HG03571 (cell line): ENCODE measurements at regions not wholly inside any gene's neighbourhood (a gene's known extent, or its start where the extent isn't known, plus 50 kb on each side); places are given as distances from the start of the nearest gene placed in this dataset.
"Not testable (repeated sequence)": the region's sequence is repeated elsewhere in the genome, so short reads cannot be mapped to it uniquely, and the experiment has no call there.

Source experiments
- ATAC-seq: cut with Tn5 transposase; IDR thresholded peaks from one replicate; pipeline ENCODE4 v1.9.1; 2021; ENCODE audit not compliant: unreplicated experiment

DNA sequence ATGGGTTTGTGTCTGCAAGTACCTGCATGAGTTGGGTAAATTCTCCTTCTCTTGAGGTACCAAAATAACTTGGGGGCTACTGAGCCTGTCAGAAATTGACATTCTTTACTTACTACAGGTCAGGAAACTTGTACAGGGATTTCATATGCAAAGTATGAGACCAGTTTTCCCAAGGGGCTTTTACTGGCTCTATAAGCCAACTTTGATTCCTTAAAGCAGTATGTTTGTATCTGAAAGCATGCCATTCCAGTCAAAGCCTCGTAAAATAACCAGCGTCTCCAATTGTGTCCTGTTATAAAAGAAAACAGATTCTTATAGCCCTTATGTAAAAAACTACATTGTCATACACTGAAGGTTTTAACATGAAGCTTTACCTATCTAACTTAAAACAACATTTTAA, 90.2 kb downstream of the ZNF467 start:
- ATAC-seq: no peak

DNA sequence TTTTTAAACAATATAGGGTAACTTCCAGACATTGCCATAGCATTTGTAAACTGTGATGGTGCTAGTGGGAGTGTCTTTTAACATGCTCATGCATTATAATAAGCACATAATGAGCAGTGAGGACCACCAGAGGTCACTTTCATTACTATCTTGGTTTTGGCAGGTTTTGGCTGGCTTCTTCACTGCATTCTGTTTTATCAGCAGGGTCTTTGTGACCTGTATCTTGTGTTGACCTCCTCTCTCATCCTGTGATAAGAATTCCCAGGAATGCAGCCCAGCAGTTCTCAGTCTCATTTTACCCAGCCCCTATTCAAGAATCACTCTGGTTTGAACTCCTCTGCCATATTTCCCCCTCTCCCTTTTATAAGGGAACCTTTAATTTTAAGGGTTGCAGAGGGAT, 91.3 kb downstream of the ZNF467 start:
- ATAC-seq: no peak

DNA sequence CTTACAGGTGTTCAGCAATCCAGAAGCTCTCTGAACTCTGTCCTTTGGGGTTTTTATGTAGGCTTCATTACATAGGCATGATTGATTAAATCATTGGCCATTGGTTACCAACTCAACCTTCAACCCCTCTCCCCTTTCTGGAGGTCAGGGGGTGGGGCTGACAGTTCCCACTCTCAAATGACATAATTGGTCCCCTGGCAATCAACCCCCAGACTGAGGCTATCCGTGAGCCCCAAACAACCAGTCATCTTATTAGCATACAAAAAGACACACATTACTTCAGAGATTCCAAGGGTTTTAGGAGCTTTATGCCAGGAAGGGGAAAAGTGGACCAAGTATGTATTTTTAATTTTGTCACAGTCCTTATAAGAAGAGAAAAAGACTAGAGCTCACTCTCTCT, 92.1 kb downstream of the ZNF467 start:
- ATAC-seq: no peak

DNA sequence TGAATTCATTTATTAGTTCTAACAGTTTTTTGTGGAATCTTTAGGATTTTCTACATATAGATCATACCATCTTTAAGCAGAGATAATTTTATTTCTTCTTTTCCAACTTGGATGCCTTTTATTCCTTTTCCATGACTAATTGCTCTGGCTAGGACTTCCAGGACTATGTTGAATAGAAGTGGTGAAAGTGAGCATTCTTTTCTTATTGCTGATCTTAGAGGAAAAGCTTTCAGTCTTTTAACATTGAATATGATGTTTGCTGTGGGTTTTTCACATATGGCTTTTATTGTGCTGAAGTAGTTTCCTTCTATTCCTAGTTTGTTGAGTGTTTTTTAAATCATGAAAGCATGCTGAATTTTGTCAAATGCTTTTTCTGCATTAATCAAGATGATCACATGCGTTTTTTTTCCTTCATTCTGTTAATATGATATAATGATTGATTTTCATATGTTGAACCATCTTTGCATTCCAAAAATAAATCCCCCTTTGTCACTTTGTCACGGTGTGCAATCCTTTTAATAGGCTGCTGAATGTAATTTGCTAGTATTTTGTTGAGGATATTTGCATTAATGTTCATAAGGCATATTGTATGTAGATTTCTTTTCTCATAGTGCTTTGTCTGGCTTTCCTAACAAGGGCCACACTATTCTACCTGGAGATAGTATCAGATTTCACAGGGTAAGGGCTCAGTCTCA, 92.9 kb downstream of the ZNF467 start:
- ATAC-seq: no peak

DNA sequence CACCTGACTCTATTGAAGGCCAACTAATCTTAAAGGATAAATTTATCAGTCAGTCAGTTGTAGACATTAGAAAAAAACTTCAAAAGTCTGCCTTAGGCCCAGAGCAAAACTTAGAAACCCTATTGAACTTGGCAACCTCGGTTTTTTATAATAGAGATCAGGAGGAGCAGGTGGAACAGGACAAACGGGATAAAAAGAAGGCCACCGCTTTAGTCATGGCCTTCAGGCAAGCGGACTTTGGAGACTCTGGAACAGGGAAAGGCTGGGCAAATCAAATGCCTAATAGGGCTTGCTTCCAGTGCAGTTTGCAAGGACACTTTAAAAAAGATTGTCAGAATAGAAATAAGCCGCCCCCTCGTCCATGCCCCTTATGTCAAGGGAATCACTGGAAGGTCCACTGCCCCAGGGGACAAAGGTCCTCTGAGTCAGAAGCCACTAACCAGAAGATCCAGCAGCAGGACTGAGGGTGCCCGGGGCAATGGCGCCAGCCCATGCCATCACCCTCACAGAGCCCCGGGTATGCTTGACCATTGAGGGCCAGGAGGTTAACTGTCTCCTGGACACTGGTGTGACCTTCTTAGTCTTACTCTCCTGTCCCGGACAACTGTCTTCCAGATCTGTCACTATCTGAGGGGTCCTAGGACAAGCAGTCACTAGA, 98.5 kb downstream of the ZNF467 start:
- ATAC-seq: not testable (repeated sequence)

DNA sequence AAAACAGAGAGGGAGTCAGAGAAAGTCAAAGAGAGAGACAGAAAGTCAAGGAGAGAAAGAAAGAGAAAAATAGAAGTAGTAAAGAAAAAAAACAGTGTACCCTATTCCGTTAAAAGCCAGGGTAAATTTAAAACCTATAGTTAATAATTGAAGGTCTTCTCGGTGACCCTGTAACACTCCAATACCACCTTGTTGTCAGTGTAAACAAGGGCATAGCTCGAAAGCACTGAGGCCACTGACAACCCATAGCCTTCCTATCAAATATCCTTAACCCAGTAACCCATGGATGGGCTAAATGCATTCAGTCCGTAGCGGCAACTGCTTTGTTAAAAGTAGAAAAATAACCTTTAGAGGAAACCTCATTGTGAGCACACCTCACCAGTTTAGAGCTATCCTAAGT, 100.4 kb downstream of the ZNF467 start:
- no peak for ATAC-seq

DNA sequence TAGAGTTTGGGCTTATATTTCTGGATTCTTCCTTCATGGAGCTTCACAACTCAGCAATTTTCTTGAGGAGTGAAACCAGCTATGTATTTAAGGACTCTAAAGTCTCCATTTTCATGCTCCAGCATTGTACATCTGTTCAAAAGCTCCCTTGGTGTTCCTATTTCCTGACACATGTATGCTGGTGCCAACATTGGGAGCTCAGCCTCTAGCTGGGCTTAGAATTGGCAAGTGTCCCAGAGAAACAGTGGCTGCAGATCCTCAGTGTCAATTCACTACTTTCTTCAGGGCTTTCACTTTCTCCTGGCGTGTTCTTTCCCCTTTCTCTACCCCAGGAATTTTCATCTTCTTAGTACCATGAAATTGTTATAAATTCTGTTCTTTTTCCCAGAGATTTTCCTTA, 103.1 kb downstream of the ZNF467 start:
- no peak for ATAC-seq

DNA sequence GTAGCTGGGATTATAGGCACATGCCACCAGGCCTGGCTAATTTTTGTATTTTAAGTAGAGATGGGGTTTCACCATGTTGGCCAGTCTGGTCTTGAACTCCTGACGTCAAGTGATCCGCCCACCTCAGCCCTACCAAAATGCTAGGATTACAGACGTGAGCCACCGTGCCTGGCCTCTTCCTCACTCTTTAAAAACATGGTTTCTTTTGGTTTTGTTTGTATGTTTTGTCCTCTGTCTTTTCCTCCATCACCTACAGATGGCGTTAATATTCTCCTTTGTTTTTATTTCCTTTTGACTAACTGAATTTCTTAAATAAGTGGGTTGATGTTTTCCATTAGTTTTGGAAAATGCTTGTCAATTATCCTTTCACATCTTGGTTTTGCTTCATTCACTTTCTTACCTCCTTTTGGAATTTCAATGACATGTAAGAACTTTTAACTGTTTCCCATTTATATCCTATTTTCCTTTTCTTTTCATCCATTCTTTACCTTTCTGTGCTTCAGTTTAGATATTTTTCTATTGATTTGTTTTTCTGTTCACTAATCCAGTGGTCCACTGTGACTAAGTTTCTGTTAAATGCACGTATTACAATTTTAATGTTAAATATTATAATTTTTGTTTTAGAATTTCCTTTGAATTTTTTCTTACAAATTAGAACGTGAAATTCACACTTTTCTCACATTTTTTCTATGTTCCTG, 104.1 kb downstream of the ZNF467 start:
- ATAC-seq: no peak

DNA sequence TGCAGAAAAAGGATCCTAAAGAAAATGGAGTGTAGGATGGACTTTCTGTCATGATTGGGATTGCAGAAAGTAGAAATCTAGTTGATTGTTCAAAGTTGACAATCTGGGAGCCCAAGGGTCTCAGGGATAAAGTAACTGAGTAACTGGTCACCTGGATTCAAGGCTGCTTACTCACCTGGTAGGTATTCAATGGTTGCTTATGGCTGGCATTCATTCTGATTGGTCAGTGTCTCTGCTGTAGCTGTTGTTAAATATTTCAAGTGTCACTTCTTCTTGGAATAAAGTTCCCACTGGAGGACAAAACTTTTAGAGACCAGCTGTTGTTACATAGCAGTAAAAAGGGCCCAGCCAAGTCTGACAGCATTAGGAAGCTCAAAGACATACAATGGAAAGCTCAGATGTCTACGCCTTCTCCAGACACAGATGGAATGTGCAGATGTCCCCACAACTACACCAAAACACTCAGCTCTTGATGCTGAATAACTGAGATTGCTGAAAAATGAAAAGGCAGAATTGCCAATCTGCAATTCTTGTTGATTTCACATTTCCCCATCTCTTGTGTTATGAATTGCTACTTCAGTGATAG, 106.9 kb downstream of the ZNF467 start:
- ATAC-seq: no peak

DNA sequence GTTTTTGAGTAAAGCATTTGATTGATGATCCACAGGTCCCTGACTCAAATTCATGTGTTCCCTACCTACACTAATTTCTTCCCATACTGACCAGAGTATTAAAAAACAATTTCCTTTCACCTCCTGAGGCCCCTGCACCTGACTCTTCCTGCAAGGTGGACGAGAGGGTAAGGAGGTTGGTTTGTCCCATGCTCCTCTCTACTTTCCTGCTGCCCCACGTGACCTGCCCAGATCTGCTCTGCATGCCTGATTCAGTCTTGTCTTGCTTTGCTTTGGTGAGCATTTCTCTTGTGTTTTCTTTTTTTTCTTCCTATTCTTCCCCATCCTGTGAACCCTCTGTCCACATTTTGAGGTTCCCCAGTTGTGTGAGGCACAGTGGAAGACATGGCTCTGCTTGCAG, 107.8 kb downstream of the ZNF467 start:
- ATAC-seq: not testable (repeated sequence)

DNA sequence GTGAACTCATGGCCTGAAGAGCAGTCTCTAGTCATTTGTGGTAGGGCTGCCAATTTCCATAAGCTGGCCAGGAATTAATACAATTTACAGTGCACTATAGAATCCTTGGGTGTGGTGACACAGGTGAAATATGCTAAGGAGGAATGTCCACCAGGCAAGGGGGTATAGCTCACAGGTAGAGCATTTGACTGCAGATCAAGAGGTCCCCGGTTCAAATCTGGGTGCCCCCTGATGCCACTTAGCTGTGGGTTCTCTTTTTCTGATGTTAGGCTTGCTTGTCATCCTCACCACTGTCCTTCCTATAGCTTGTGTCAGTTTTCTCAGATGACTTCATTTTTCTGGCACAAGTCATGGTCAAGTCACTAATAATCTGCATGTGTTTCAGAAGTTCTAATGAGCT, 108.7 kb downstream of the ZNF467 start:
- ATAC-seq: no peak

DNA sequence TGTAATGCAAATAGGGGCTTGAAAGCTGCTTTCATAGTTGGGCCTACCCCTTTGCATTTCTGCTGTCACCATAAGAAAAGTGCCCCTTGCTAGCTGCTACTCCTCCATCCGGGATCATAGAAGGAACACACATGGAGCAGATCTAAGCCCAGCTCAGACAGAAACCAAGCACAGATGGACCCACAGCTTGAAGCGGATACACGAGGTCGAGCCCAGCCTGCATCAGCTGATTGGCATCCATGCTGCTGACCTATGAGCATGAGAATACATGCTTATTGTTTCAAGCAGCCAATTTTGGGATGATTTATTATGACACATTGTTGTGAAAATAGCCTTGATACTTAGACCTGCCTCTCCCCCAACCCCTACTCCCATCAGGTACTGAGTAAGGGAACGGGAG, 109.2 kb downstream of the ZNF467 start:
- ATAC-seq: no peak

DNA sequence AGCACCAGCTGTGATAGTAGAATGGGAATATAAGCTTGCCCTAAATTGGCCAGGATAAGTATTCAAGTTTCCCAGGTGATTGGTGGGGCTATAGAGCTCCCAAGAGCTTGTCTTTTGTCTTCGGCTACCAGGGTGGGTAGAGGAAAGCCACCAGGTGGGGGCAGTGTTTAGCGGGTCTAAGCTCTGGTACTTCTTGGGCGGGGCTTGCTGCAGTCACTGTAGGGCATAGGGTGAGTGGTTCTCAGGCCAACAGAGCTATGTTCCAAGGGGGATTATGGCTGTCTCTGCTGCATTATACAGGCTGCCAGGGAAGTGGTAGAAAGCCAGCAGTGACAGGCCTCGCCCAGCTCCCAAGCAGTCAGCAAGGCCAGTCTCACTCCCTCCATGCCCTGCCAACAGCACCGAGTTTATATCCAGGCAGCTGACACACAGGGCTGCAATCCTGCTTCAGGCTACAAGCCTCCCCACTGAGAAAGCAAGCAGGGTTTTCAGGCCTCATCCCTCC, 110.7 kb downstream of the ZNF467 start:
- peak; percentile 89 for ATAC-seq

DNA sequence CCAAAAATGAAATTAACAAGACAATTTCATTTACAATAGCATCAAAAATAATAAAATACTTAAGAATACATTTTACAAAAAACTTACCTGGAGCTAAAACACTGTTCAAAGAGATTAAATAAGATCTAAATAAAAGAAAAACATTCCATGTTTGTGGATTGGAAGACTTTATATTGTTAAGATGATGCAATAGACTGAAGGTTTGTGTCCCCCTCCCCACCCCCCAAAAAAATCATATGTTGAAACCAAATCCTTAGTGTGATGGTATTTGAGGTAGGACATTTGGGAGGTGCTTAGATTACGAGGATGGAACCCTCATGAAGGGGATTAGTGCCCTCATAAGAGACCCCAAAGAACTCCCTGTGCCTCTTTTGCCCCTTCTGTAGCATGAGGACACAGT, 117.6 kb downstream of the ZNF467 start:
- no peak for ATAC-seq

DNA sequence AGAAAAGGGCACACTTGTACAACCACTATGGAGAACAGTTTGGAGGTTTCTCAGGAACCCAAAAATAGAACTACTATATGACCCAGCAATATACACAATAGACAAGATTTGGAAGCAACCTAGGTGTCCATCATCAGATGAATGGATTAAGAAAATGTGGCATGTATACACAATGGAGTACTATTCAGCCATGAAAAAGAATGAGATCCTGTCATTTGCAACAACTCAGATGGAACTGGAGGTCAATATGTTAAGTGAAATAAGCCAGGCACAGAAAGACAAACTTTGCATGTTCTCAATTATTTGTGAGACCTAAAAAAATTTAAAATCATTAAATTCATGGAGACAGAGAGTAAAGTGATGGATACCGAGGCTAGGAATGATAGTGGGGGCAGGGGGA, 118.8 kb downstream of the ZNF467 start:
- ATAC-seq: no peak

DNA sequence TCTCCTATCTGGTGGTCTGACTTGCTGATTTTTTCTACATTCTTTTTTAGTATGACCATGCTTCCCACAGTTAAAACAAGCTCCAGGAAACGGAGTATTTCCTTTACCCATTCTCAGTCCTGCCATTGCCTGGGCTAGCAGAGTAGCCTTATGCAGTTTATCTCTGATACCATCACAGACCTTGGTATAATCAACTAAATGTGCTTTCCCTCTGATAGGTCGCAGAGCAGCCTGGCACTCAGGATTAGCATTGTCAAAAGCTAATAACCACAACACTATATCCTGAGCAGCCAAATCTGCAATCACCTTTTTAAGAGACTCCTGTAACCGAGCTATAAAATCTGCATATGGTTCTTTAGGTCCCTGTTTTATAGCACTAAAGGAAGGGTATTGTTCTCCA, 123.2 kb downstream of the ZNF467 start:
- not testable (repeated sequence) for ATAC-seq

DNA sequence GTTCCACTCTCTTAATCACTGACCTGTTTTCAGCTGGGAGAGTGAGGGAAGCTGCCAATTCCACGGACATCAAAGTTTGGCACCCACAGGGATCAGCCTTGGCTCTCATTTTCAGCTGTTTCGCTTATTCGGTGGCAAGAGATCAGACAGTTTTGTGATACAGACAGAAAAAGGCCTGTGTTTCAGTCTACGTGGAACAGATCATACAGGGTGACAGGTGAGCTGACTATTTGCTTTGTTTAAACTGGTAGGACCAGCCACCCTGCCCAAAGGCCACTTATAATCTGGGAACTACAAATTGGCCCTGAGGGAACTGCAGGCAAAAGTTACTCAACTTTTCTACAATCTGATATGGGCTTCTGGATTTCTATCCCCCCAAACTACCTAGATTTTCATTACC, 128.6 kb downstream of the ZNF467 start:
- no peak for ATAC-seq

DNA sequence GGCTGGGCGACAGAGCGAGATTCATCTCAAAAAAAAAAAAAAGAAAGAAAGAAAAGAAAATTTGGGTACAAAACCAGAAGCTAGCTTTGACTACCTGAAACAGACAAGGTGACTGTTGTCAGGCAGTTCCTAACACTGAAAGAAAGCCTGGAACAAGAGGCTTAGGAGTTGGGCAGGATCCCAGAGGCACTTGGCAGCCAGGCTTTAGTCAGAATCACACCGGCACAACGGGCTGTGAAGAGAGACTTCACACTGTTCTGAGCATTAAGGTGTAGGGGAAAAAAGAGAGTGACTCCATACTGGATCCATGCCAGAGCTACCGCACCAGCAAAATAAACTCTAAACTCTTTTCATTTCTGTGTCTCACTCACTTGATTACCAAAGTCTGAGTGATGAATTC, 130.8 kb downstream of the ZNF467 start:
- ATAC-seq: no peak

DNA sequence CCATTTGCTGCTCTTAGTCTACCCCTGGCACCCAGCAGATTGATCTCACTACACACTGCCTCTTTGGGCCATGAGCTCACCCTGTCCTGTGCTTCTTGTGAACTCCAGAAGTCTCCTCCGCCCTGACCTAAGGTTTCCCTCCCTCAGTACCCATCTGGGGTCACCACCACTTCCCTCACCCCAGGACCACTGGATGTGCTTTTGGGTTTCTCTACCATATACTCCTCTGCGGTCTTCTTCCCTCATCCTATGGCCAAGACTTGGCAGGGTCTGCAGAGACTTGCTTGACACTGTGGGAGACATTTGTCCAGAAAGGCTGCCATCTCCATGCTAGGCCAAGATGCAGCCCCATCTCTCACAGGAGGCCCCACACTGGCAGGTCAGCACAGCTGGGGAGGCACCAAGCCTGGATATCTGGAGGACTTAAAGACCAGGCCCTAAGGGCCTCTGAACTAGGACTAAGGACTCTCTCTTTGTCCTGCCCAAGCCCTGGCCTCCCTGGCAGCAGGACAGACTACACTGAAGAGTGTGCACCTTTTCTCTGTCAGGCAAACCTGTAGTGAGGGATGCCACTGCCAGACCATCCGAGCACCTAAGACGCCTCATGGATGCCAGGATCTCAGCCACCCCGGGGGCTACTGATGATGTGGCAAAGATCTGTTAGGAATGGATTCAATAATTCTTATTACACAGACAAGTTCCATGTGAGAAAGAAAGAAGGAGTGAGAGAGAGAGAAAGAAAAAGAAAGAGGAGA, 134.6 kb downstream of the ZNF467 start:
- ATAC-seq: no peak

DNA sequence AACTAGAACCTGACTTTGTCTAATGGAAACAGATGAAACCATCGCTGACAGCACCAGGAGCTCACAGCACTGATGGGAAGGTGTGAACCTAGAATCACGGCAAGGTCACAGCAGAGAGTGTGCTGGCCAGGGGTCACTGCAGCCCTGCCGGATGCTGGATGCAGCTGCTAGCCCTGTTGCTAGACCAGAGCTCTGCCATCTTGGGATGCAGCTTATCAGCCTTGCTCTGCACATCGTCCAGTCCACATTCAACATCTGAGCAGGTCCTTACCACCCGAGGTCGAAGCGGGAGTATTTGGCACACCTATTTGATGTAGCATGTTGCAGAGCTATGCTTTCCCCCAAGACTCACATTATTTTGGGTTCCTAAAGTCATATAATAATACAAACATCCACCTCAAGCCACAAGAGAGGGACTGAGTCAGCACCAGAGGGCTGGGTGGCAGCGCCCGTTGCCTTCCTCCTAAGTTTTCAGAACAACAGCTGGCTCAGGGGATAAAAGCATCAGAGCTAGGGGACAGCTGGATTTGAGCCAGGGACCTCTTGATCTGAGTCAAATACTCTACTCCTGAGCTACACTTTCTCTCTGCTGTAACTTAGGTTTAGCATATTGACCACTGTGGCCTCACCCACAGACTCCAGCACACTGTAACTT, 135.3 kb downstream of the ZNF467 start:
- ATAC-seq: no peak
